Stimulated activated CD4-positive, alpha-beta T cell treated with anti-CD3 and anti-CD28 coated beads, TNF-alpha, amount 100 ng/mL, for 4 hours (primary cell): ENCODE measurements at regions not wholly inside any gene's neighbourhood (a gene's known extent, or its start where the extent isn't known, plus 50 kb on each side); places are given as distances from the start of the nearest gene placed in this dataset.

Source experiments
- DNase-seq, 3 experiments: peaks; one replicate each; pipeline ENCODE4 v3.0.0-alpha.2; 2020; ENCODE audit warnings: low read depth in 3 of 3

GRCh38 chr2:240284503-240285259 lies 144.2 kb upstream of the OTOS start:
- DNase-seq, result no peak

- DNase-seq, result no peak
These were observed 145.3 kb upstream of the OTOS start for GRCh38 chr2:240285725-240286124.

GRCh38 chr2:240286596-240286995 lies 146.1 kb upstream of the OTOS start:
- DNase-seq, result no peak

- no peak for DNase-seq
These were observed 146.6 kb upstream of the OTOS start for GRCh38 chr2:240287011-240287410.

- DNase-seq, result no peak
These were observed 147.1 kb upstream of the OTOS start for GRCh38 chr2:240287496-240288086.

GRCh38 chr2:240288087-240288521 lies 147.4 kb upstream of the GPC1 start:
- DNase-seq, result no peak

GRCh38 chr2:240289701-240290431 lies 145.6 kb upstream of the GPC1 start:
- DNase-seq, result no peak

- no peak for DNase-seq
These were observed 144.8 kb upstream of the GPC1 start for GRCh38 chr2:240290432-240291336.

- DNase-seq, result no peak
These were observed 144.0 kb upstream of the GPC1 start for GRCh38 chr2:240291337-240292034.

GRCh38 chr2:240292035-240292574 lies 143.4 kb upstream of the GPC1 start:
- no peak for DNase-seq

- DNase-seq, result no peak
These were observed 142.6 kb upstream of the GPC1 start for GRCh38 chr2:240292619-240293525.

- no peak for DNase-seq
These were observed 141.7 kb upstream of the GPC1 start for GRCh38 chr2:240293557-240294461.

- no peak for DNase-seq
These were observed 140.9 kb upstream of the GPC1 start for GRCh38 chr2:240294514-240294913.

GRCh38 chr2:240295256-240296103 lies 140.0 kb upstream of the GPC1 start:
- no peak for DNase-seq

GRCh38 chr2:240296104-240296406 lies 139.4 kb upstream of the GPC1 start:
- no peak for DNase-seq

- DNase-seq, result no peak
These were observed 138.8 kb upstream of the GPC1 start for GRCh38 chr2:240296476-240297255.
